GM18511 (cell line): ENCODE measurements at regions not wholly inside any gene's neighbourhood (a gene's known extent, or its start where the extent isn't known, plus 50 kb on each side); places are given as distances from the start of the nearest gene placed in this dataset.
"Not testable (repeated sequence)": the region's sequence is repeated elsewhere in the genome, so short reads cannot be mapped to it uniquely, and the experiment has no call there.

Experiments
- ATAC-seq: cut with Tn5 transposase; IDR thresholded peaks from one replicate; pipeline ENCODE4 v1.9.1; 2021; ENCODE audit warnings: mild to moderate bottlenecking, moderate library complexity; ENCODE audit not compliant: unreplicated experiment

DNA sequence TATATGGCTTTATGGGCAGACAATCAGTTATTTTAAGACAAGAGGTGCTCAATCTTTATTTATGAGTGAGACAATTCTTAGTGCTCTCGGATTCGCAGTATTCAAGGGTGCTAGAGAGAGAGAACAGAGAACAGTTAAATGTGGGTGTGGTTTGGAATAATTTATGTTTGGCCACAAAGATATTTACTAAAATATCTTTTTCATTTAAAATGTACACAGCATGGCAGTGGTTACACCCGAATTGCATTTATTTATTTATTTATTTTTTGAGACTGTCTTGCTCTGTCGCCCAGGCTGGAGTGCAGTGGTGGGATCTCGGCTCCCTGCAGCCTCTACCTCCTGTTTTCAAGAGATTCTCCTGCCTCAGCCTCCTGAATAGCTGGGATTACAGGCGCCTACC lies 109.2 kb downstream of the CDCA7 start:
- ATAC-seq = no peak

DNA sequence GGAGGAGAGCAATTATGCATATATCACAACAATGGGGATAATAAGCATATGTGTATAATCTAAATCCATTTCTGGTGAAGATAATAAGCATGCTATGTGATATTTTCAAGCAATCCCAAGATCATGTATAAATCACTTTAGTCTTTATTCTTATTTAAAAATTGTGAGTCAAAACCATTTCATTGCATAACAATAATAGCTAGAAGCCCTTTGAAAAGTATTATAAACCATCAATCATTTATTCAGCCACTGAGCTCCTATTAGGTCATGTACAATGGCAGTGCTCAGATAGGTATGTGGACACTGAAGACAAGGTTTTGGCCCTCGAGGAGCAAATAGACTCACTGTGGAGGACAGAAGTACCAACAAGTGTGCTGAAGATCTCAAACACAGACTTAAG lies 113.1 kb downstream of the CDCA7 start:
- ATAC-seq = no peak

DNA sequence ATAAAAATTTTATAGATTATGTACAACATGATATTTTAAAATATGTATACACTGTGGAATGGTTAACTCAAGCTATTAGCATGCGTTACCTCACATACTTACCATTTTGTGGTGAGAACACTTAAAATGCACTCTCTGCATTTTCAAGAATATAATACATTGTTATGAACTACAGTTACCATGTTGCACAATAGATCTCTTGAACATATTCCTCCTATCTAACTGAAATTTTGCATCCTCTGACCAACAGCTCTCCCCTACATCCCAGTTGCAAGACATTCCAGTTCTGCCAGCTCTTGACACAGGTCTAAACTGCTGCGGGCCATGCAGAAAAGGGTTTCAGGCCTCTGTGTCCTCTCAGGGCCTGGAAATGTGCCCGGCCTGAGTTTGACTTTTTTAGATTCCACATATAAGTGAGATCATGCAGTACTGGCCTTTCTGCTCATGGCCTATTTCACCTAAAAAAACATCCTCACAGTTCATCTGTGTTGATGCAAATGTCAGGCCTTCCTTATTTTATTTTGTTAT lies 113.7 kb downstream of the CDCA7 start:
- no peak for ATAC-seq

DNA sequence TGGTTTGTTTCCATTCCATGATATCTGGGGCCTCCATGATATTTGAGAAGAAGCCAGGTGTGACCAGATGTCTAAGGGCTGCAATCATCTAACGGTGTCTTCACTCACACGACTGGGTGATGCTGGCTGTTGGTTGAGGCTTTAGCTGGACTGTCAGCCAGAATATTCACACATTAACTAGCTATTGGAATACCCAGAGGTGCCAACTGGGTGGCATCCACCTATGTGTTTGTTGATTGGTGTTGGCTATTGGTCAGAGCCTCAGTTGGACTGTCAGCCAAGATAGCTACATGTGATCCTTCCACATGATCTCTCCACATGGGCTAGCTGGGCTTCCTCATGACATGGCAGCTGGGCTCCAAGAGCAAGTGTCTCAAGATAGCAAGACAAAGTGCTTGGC lies 117.4 kb downstream of the CDCA7 start:
- ATAC-seq = no peak

DNA sequence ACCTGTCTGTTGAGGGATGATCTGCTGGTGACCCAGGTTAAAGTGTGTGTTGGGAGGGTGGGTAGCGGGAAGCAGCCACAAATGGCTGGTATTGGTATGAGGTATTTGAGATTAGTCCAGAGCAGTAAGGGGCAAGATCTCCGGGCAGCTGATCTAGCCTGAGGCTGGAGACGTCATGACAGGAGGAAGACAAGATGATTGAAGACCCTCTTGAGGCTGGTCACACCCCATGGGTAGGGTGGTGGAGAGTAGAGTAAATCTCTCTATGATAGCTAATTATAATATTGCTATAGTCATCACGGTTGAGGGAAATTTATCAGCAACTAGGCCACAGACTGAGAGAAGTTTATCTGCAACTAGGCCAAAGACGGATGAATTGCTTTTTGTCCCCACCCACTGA lies 128.5 kb downstream of the CDCA7 start:
- no peak for ATAC-seq

DNA sequence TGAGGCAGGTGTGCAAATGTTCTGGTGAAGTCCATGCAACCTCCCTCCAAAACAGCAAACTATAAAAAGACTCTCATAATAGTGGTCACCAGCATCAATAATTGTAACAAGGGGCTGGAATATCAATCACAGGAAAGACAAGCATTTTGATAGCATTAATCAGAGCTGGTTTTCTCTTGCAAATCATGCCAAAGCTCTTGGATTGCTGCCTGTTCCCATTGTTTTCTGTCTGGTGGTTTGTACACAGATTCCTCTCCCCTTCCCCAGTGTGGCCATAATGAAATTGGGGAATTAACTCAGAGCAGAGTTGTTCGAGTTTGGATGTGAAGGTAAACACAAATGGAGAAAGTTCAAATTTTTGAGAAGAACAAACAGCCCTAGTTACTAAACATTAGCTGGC lies 134.2 kb downstream of the CDCA7 start:
- no peak for ATAC-seq

DNA sequence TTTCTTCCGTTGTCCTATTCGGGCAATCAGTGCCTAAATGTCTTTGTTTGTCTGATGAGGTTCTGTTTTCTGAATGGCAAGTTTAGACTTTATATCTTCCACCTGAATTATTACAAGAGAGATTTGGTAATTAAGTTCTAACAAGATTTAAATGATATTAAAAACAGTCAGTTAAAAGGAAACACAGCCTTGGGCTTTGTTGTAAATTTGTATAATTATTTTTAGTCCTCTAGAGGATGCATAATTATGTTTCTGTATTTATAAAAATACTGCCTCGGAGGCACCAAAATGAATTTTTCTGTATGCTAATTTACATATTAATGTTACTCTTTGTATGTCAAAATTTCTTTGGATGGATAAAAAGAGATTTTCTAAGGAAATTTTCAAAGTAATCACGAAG lies 136.7 kb downstream of the CDCA7 start:
- no peak for ATAC-seq

DNA sequence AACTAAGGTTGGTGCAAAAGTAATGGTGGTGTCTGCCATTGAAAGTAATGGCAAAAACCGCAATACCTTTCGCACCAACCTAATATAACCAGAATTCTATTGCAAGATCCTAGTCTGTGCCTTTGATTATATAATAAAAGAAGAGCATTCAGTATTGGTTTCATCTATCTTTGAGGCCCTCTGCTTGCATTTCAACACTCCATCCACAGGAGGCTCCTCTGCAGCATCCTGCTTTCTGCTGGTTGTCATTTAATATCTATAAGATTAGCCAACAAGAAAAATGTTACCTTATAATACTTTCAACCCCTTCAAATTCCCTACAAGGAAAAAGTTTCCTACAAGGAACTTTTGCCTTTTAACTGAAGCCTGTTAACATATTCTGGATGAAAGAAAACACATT lies 139.2 kb downstream of the CDCA7 start:
- no peak for ATAC-seq

DNA sequence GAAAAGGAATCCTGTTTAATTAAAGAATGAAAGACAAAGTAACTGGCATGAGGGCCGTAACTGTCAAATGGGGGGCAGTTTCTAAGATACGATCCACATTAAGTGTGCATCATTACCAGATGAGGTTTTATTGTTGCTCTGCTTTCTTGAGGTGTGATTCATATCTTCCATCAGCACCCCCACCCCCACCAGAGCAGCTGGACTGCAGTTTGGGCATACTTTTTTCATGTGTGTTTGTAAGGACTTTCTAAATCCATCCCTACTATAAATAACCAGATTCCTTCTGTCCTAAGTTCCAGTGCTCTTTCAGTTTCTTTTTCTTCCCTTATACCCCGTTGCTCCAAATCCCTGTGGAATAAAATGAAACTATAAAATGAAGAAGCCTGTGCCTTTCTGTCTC lies 142.1 kb downstream of the CDCA7 start:
- no peak for ATAC-seq

DNA sequence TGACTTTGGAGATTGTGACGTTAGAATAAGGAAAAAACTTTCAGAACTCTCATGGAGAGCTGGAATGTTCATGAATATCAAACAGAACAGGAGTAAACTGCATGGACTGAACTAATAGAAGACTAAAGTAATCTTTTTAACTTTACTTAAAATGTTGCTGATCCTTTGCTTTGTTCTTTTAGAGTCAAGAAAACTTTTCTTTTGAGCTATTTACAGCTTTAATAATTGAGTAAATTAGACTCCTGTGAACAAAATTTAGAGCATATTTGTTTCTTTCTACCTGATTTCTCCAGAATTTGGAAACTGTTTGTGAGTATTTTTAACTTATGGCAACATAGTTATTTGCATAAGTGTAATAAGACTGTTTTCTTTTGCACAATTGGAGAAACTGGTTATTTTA lies 146.3 kb downstream of the CDCA7 start:
- no peak for ATAC-seq

DNA sequence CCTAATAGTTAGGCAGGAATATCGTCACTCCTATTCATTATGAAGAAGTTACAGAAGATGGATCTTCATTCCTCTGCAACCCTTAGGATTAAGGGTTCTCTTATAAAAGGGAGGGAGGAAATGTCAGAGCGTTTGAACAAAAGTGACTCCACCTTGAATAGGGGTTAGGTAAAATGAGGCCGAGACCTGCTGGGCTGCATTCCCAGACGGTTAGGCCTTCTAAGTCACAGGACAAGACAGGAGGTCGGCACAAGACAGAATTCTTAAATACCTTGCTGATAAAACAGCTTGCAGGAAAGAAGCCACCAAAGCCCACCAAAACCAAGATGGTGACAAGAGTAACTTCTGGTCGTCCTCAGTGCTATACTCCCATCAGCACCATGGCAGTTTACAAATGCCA lies 147.6 kb downstream of the CDCA7 start:
- no peak for ATAC-seq

DNA sequence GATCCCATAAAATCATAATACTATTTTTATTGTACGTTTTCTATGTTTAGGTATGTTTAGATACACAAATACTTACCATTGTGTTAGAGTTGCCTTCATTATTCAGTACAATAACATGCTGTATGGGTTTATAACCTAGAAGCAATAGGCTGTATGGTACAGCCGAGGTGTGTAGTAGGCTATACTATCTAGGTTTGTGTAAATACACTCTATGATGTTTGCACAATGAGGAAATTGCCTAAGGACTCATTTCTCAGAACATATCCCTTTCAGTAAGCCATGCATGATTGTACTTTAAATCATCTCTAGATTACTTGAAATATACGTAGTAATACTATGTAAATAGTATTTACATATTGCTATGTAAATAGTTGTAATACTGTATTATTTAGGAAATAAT lies 156.7 kb downstream of the CDCA7 start:
- no peak for ATAC-seq

DNA sequence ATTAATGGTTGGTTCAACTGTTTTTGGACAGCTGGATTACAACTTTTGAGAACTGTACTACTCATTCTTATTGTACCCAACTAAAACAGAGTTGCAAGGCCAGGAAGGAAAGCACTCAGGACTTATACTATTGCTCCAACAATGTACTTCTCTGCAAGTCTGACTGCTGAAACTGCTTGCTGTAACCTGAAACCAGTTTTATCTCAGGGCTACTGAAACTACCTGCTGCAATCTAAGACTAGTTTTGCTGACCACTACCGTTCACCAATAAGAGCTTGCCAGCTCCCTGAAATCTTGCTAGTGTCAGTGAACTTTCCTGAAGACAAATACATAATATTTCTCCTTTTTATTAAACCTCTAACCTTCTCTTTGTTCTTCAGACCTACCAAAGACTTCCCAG lies 157.3 kb downstream of the CDCA7 start:
- no peak for ATAC-seq

DNA sequence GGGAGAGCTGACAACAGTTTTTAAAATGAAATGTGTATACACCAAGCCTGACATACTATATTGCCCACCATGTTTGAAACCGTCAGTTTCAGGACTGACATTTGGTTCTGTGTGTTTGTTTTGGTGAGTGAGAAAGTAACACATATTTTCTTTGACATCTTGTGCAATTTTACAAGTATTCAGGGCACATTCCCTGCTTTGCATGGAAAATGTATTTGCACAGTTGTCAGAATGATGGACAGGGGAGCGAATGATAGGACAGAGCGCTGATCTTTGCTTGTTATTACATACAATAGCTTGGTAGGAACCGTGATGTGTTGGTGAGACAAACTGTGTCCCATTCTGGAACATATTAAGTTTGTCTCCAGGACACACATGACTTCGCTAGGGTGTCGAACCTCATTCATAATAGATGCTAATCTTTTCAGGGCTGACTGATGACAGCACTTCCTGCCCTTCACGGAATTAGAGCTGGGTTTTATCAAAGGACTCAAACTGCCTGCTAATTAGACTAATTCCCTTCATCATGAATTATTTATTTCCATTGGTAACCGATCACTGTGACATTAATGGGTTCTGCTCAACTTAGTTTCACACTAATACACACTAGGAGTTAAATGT lies 158.5 kb downstream of the CDCA7 start:
- ATAC-seq = no peak

DNA sequence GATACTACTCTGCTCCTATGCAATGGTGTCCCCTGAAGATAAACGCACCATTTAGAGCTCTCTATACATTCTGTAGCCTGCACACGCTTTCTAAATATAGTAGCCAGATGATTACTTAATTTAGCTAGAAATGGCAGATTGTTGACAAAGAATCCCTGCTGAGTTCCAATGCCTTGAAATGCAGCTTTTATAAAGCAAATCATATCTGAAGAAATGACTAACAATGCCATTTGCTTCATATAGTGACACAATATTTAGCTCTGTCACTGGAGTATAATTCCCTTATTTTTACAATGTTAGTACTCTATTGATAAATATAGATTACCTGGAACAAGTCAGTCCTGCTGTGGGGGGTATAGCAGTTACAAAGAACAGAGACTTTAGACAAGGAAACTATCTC lies 166.2 kb downstream of the CDCA7 start:
- no peak for ATAC-seq

DNA sequence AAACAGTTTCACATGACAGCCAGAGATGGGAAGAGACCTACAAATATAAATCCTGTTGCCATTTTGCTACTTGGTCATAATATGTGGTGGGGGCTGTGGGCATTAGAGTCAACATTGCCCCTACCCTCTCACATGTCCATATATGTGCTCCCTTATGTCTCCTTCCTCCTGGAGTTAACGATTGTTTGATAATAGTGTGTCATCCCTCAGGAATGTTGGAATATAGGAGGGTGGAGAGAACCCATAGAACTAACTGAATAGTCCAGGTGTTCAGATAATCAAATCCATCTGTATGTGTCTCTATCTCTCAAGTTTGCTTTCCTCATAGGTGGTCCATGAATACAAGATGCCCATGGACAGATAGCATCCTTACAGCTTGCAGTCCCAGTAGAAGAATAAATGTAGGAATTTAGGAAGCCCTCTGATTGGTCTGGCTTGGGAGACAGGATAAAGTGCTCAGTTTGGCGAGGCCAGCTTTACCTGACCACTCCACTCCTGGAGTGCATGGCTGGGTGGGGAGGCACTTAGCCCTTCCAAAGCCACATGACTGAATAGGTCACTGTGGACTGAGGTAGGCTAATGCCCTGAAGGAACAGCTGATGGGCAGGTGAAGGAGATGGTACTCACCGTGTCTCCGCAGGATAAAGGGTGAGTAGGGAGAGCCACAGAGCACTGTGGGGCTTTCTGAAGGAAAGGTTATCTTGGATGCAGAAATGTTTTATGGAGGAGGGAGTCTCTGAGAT lies 166.9 kb downstream of the CDCA7 start:
- no peak for ATAC-seq

DNA sequence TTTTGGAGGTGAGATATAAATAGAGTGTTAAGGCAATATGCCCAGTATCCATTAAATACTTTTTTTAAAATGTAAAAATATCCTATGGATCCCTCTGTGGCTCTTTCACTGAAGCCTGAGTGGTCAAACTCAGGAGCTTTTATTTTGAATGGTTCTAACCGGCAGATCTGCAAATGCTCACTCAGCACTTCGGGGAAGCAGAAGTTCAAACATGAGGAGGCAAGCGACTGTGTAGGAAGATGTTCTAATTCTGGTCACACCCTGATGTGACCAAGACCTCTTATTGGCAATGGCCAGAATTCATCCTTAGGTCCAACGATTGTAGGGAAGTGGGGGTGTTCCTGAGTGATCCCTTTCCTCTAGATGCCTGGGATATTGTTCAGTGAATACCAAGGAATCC lies 168.8 kb downstream of the CDCA7 start:
- ATAC-seq = no peak

DNA sequence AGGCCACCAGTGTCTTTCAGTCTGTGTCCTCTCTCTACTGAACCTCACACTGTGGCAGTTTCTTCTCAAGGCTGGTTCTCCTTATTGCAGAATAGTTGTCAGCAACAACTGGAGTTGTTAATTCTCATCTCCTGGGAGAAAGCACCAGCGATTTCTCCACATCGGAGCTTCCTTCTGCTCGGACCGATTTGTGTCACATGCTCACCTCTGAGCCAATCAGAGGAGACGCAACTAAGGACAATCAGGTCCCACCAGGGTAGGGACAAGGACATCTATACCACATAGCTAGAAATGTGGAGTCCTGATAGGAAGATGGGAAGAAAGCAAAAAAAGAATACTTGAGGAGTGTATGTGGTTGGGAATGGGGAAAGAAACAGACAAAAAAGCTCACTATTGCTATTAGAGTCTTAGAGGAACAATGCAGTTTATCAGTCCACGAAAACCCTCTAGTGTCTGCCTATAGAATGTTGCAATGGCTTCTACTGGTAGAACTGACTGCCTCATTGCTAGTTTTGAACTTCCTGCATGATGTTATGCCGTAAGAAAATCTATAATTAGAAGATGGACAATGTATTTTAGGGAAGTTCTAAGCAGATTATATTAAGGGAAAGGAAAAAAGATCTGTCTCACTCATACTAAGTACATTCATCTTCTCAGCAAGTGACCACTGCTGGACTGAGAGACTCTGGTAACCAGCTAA lies 169.7 kb downstream of the CDCA7 start:
- ATAC-seq = no peak

DNA sequence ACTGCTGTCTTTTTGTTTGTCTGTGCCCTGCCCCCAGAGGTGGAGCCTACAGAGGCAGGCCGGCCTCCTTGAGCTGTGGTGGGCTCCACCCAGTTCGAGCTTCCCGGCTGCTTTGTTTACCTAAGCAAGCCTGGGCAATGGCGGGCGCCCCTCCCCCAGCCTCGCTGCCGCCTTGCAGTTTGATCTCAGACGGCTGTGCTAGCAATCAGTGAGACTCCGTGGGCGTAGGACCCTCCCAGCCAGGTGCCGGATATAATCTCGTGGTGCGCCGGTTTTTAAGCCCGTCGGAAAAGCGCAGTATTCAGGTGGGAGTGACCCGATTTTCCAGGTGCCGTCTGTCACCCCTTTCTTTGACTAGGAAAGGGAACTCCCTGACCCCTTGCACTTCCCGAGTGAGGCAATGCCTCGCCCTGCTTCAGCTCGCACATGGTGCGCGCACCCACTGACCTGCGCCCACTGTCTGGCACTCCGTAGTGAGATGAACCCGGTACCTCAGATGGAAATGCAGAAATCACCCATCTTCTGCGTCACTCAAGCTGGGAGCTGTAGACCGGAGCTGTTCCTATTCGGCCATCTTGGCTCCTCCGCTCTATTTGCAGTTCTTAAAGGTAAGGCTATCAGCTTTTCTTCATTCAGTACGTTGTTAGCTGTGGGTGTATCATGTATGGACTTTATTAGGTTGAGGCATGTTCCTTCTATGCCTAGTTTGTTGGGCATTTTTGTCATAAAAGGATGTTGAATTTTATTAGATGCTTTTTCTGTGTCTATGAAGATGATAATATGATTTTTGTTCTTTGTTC lies 178.3 kb downstream of the CDCA7 start:
- not testable (repeated sequence) for ATAC-seq

DNA sequence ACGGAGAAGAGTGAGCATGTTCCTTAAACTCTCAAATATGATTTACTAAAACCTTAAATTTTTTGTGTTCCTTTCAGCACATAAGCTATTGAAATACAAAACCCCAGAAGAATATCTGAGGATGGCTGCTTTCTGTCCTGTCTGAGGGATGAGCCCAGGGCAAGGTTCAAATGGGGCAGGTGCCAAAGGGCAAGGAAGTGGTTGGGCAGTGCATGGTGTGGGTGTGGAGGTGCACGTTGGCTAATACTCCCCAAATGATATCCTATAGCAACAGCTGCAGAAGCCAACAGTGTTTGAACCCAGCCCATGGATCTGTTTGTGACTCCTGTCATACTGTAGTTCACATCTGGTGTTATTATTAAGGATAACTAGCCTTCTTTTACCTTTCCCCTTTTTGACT lies 183.0 kb downstream of the CDCA7 start:
- ATAC-seq = no peak

DNA sequence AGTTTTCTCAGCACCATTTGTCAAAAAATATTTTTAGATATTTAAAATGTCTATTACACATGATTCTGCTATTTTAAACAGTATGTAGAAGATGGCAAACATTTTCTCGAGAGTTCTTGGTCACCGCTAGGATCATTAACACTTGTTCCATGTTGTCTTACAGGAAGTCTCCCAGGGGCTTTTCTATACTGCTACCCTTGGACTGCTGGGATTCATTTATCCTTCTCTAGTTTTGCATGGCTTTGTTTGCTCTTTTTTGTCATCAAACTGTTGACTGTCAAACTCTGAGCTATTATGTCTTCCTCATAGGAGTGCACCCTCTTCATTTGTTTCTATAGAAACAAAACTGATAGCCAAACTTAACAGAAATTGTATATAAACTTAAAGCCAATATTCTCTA lies 184.9 kb downstream of the CDCA7 start:
- no peak for ATAC-seq
